Fibroblast of the aortic adventitia (primary cell): ENCODE measurements at regions not wholly inside any gene's neighbourhood (a gene's known extent, or its start where the extent isn't known, plus 50 kb on each side); places are given as distances from the start of the nearest gene placed in this dataset.

Experiments
- DNase-seq: peaks from one replicate; pipeline ENCODE4 v3.0.0-alpha.2; 2010; ENCODE audit warnings: low read depth
- H3K4me3 ChIP-seq: 2 replicates; pipeline ENCODE4 v1.5.1; 2011; ENCODE audit warnings: low read depth, mild to moderate bottlenecking, control low read depth, low read length, moderate library complexity
- CTCF ChIP-seq: IDR thresholded peaks from 2 replicates; pipeline ENCODE4 v1.5.1; 2011; ENCODE audit warnings: mild to moderate bottlenecking, low read length, control low read depth, inconsistent platforms; ENCODE audit not compliant: insufficient read depth

GRCh38 chr1:232271991-232272589 is 357.8 kb downstream of the SIPA1L2 start:
- no peak overlapping the region for H3K4me3 ChIP-seq
- no peak for TF ChIP-seq CTCF
- DNase-seq: peak; percentile 20

- TF ChIP-seq CTCF: no peak
- no peak for DNase-seq
- H3K4me3 ChIP-seq: no peak overlapping the region
Measured at GRCh38 chr1:232271299-232271698, 358.6 kb downstream of the SIPA1L2 start.

- TF ChIP-seq CTCF: no peak
Measured at GRCh38 chr1:232269988-232270387, 359.9 kb downstream of the SIPA1L2 start.

GRCh38 chr1:232267837-232268598 is 361.9 kb downstream of the SIPA1L2 start:
- no peak overlapping the region for H3K4me3 ChIP-seq
- no peak for TF ChIP-seq CTCF
- no peak for DNase-seq

More at GRCh38 chr1:232269988-232270387, 359.9 kb downstream of the SIPA1L2 start:
- H3K4me3 ChIP-seq: no peak overlapping the region
- no peak for DNase-seq

- TF ChIP-seq CTCF: no peak
- DNase-seq: no peak
- no peak overlapping the region for H3K4me3 ChIP-seq
Measured at GRCh38 chr1:232267092-232267836, 362.7 kb downstream of the SIPA1L2 start.

- TF ChIP-seq CTCF: no peak
- DNase-seq: no peak
- H3K4me3 ChIP-seq: no peak overlapping the region
Measured at GRCh38 chr1:232263452-232263851, 366.5 kb downstream of the SIPA1L2 start.
